ENCODE measurements at regions not wholly inside any gene's neighbourhood (a gene's known extent, or its start where the extent isn't known, plus 50 kb on each side); places are given as distances from the start of the nearest gene placed in this dataset.

GRCh38 chr11:80517701-80518100 lies 1076.9 kb upstream of the TENM4 start:
- no peak for TF ChIP-seq CTCF (IDR thresholded peaks at IDR 0.05; ENCODE audit: unreplicated experiment)
- Mint-ChIP-seq H3K4me1 (ENCODE audit: unreplicated experiment) (no peaks in the 10 kb centered on the region), H3K9me3 (ENCODE audit: unreplicated experiment) (no peaks in the 10 kb centered on the region), H3K4me3 (ENCODE audit: unreplicated experiment) (no peak overlapping the region), H3K36me3 (ENCODE audit: low read depth, unreplicated experiment) (no peaks in the 10 kb centered on the region), H3K27ac (ENCODE audit: unreplicated experiment) (no peak overlapping the region), H3K27me3 (ENCODE audit: unreplicated experiment) (no peaks in the 10 kb centered on the region)
- DNase-seq (ENCODE audit: low spot score) = no peak

- no peak overlapping the region for H3K4me3 Mint-ChIP-seq (ENCODE audit: unreplicated experiment)
- no peaks in the 10 kb centered on the region for H3K4me1 Mint-ChIP-seq (ENCODE audit: unreplicated experiment)
- no peaks in the 10 kb centered on the region for H3K27me3 Mint-ChIP-seq (ENCODE audit: unreplicated experiment)
- TF ChIP-seq CTCF (IDR thresholded peaks at IDR 0.05; ENCODE audit: unreplicated experiment) = no peak
- no peaks in the 10 kb centered on the region for H3K36me3 Mint-ChIP-seq (ENCODE audit: low read depth, unreplicated experiment)
- H3K27ac Mint-ChIP-seq (ENCODE audit: unreplicated experiment) = no peak overlapping the region
- no peaks in the 10 kb centered on the region for H3K9me3 Mint-ChIP-seq (ENCODE audit: unreplicated experiment)
- DNase-seq (ENCODE audit: low spot score) = no peak
Observed at GRCh38 chr11:80515097-80515496, 1074.3 kb upstream of the TENM4 start.

GRCh38 chr11:80512491-80512890 lies 1071.7 kb upstream of the TENM4 start:
- no peak overlapping the region for H3K4me3 Mint-ChIP-seq (ENCODE audit: unreplicated experiment)
- no peaks in the 10 kb centered on the region for H3K4me1 Mint-ChIP-seq (ENCODE audit: unreplicated experiment)
- no peaks in the 10 kb centered on the region for H3K27me3 Mint-ChIP-seq (ENCODE audit: unreplicated experiment)
- TF ChIP-seq CTCF (IDR thresholded peaks at IDR 0.05; ENCODE audit: unreplicated experiment) = no peak
- H3K27ac Mint-ChIP-seq (ENCODE audit: unreplicated experiment) = no peak overlapping the region
- peaks cover 5% of the 10 kb centered on the region for H3K9me3 Mint-ChIP-seq (ENCODE audit: unreplicated experiment)
- no peaks in the 10 kb centered on the region for H3K36me3 Mint-ChIP-seq (ENCODE audit: low read depth, unreplicated experiment)
- DNase-seq (ENCODE audit: low spot score) = no peak

GRCh38 chr11:80505771-80506170 lies 1064.9 kb upstream of the TENM4 start:
- Mint-ChIP-seq H3K36me3 (ENCODE audit: low read depth, unreplicated experiment) (no peaks in the 10 kb centered on the region), H3K9me3 (ENCODE audit: unreplicated experiment) (peaks cover 5% of the 10 kb centered on the region), H3K4me1 (ENCODE audit: unreplicated experiment) (no peaks in the 10 kb centered on the region), H3K27ac (ENCODE audit: unreplicated experiment) (no peak overlapping the region), H3K4me3 (ENCODE audit: unreplicated experiment) (no peak overlapping the region), H3K27me3 (ENCODE audit: unreplicated experiment) (no peaks in the 10 kb centered on the region)
- DNase-seq (ENCODE audit: low spot score) = no peak
- no peak for TF ChIP-seq CTCF (IDR thresholded peaks at IDR 0.05; ENCODE audit: unreplicated experiment)

GRCh38 chr11:80503990-80504389 lies 1063.2 kb upstream of the TENM4 start:
- TF ChIP-seq CTCF (IDR thresholded peaks at IDR 0.05; ENCODE audit: unreplicated experiment) = no peak
- no peak overlapping the region for H3K4me3 Mint-ChIP-seq (ENCODE audit: unreplicated experiment)
- no peak for DNase-seq (ENCODE audit: low spot score)
- no peaks in the 10 kb centered on the region for H3K27me3 Mint-ChIP-seq (ENCODE audit: unreplicated experiment)
- H3K9me3 Mint-ChIP-seq (ENCODE audit: unreplicated experiment) = peaks cover under 1% of the 10 kb centered on the region
- H3K4me1 Mint-ChIP-seq (ENCODE audit: unreplicated experiment) = no peaks in the 10 kb centered on the region
- H3K36me3 Mint-ChIP-seq (ENCODE audit: low read depth, unreplicated experiment) = no peaks in the 10 kb centered on the region
- no peak overlapping the region for H3K27ac Mint-ChIP-seq (ENCODE audit: unreplicated experiment)
